ENCODE measurements at regions not wholly inside any gene's neighbourhood (a gene's known extent, or its start where the extent isn't known, plus 50 kb on each side); places are given as distances from the start of the nearest gene placed in this dataset.

- DNase-seq, result no peak
Observed at GRCh38 chr6:14930366-14930989, 315.4 kb upstream of the JARID2 start.

GRCh38 chr6:14932485-14933182, 313.2 kb upstream of the JARID2 start:
- no peak for DNase-seq

- no peak for DNase-seq
Observed at GRCh38 chr6:14933183-14933544, 312.7 kb upstream of the JARID2 start.

GRCh38 chr6:14934013-14934412, 311.9 kb upstream of the JARID2 start:
- DNase-seq, result no peak

- DNase-seq, result no peak
Observed at GRCh38 chr6:14934844-14935243, 311.0 kb upstream of the JARID2 start.

GRCh38 chr6:14936861-14937260, 309.0 kb upstream of the JARID2 start:
- no peak for DNase-seq

GRCh38 chr6:14943116-14943515, 302.8 kb upstream of the JARID2 start:
- no peak for DNase-seq

- DNase-seq, result no peak
Observed at GRCh38 chr6:14944593-14944992, 301.3 kb upstream of the JARID2 start.

- no peak for DNase-seq
Observed at GRCh38 chr6:14945461-14946185, 300.2 kb upstream of the JARID2 start.

GRCh38 chr6:14946753-14947152, 299.1 kb upstream of the JARID2 start:
- no peak for DNase-seq

- no peak for DNase-seq
Observed at GRCh38 chr6:14948586-14949245, 297.2 kb upstream of the JARID2 start.

- no peak for DNase-seq
Observed at GRCh38 chr6:14950103-14950969, 295.5 kb upstream of the JARID2 start.

GRCh38 chr6:14950970-14951276, 294.9 kb upstream of the JARID2 start:
- no peak for DNase-seq

- no peak for DNase-seq
Observed at GRCh38 chr6:14951704-14952103, 294.2 kb upstream of the JARID2 start.

GRCh38 chr6:14953836-14954235, 292.0 kb upstream of the JARID2 start:
- no peak for DNase-seq

GRCh38 chr6:14957355-14958059, 288.4 kb upstream of the JARID2 start:
- DNase-seq, result no peak

- DNase-seq, result no peak
Observed at GRCh38 chr6:14959324-14959885, 286.5 kb upstream of the JARID2 start.

- DNase-seq, result no peak
Observed at GRCh38 chr6:14964556-14965270, 281.2 kb upstream of the JARID2 start.

- DNase-seq, result no peak
Observed at GRCh38 chr6:14965424-14966075, 280.3 kb upstream of the JARID2 start.

- DNase-seq, result no peak
Observed at GRCh38 chr6:14966096-14966905, 279.6 kb upstream of the JARID2 start.
